NB4 (cell line): ENCODE measurements at regions not wholly inside any gene's neighbourhood (a gene's known extent, or its start where the extent isn't known, plus 50 kb on each side); places are given as distances from the start of the nearest gene placed in this dataset.

Source experiments
- DNase-seq: peaks from one replicate; pipeline ENCODE4 v3.0.0; 2010; ENCODE audit warnings: low read depth
- H3K4me3 ChIP-seq: one replicate; pipeline ENCODE4 v1.5.1; 2011; ENCODE audit warnings: mild to moderate bottlenecking, low read depth, low read length, moderate library complexity
- MYC ChIP-seq: IDR thresholded peaks from 2 replicates; pipeline ENCODE4 v1.6.1; 2011; ENCODE audit warnings: low read depth, low read length
- POLR2A ChIP-seq: IDR thresholded peaks from 2 replicates; pipeline ENCODE4 v1.6.1; 2011; ENCODE audit warnings: mild to moderate bottlenecking; ENCODE audit not compliant: insufficient read length; ENCODE audit errors: extremely low read depth
- TF ChIP-seq, protein P1 (sequence below): IDR thresholded peaks from 2 replicates; pipeline ENCODE4 v1.6.1; 2011; ENCODE audit warnings: low read depth, low read length
- TF ChIP-seq, protein P2 (sequence below): IDR thresholded peaks from one replicate; pipeline ENCODE4 v1.5.1; 2012; ENCODE audit warnings: low read depth, low read length

DNA sequence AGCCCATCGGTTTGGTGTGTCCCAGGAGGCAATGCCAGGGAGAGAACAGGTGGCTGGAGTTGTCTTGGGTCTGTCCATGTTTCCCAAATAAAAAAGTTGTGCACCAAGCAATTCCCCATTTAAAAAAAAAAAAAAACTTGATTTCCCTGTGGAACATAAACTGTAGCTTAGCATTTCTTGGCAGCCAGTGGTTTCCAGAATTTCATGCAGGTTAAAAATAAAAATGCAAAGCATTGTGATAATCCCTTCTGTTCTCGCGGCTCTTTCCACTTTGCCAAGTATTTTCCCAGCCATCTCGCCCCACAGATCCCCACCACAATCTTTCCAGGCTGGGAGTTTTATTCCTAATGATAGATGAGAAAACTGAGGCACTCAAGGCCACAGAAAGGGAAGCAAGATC lies 51.4 kb upstream of the MSX1 start:
- no peak overlapping the region for H3K4me3 ChIP-seq
- TF ChIP-seq POLR2A (no peak), MYC (no peak)
- TF ChIP-seq, protein P1, sequence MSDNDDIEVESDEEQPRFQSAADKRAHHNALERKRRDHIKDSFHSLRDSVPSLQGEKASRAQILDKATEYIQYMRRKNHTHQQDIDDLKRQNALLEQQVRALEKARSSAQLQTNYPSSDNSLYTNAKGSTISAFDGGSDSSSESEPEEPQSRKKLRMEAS = no peak
- TF ChIP-seq, protein P2, sequence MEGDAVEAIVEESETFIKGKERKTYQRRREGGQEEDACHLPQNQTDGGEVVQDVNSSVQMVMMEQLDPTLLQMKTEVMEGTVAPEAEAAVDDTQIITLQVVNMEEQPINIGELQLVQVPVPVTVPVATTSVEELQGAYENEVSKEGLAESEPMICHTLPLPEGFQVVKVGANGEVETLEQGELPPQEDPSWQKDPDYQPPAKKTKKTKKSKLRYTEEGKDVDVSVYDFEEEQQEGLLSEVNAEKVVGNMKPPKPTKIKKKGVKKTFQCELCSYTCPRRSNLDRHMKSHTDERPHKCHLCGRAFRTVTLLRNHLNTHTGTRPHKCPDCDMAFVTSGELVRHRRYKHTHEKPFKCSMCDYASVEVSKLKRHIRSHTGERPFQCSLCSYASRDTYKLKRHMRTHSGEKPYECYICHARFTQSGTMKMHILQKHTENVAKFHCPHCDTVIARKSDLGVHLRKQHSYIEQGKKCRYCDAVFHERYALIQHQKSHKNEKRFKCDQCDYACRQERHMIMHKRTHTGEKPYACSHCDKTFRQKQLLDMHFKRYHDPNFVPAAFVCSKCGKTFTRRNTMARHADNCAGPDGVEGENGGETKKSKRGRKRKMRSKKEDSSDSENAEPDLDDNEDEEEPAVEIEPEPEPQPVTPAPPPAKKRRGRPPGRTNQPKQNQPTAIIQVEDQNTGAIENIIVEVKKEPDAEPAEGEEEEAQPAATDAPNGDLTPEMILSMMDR = no peak
- no peak for DNase-seq

DNA sequence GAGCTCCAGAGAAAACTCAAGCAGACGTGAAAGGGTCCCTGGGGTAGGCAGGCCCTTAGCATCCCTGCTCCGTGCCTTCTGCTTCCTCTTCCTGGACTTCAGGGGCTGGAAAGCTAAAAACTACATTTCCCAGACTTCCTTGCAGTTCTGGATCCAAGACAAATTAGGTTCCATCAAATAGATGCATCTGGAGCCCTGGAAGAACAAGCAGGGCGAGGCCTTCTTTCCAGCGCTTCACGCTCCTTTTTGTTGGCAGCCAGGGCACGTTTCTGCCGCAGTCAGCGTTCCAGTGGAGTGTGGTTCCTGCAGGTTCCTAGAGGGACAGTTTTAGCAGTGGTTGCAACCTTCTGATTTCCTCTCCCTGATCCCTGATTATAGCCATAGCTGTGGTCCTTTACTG lies 53.6 kb upstream of the MSX1 start:
- TF ChIP-seq MYC (no peak), POLR2A (no peak)
- TF ChIP-seq, protein P2 = no peak
- TF ChIP-seq, protein P1 = no peak
- H3K4me3 ChIP-seq = no peak overlapping the region
- DNase-seq = no peak

DNA sequence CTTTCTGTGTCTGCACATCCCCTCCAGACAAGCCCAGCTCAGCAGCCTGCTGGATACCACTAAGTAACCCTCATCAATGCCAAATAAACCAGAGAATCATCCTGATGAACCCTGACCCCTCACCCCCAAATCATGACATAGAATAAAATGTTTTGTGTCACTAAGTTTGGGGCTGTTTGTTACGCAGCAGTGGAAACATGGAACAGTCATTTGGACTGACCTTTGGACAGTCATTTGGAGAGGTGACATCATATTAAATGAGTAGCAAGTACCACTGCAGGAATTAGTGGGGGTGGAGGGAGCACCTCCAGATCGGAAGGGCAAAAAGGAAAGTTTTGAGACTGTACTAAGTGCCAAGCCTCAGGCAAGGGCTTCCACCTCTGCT lies 55.6 kb upstream of the MSX1 start:
- no peak for DNase-seq
- TF ChIP-seq POLR2A = no peak
- TF ChIP-seq MYC = no peak
- TF ChIP-seq, protein P1 = no peak
- TF ChIP-seq, protein P2 = no peak
- H3K4me3 ChIP-seq = no peak overlapping the region

DNA sequence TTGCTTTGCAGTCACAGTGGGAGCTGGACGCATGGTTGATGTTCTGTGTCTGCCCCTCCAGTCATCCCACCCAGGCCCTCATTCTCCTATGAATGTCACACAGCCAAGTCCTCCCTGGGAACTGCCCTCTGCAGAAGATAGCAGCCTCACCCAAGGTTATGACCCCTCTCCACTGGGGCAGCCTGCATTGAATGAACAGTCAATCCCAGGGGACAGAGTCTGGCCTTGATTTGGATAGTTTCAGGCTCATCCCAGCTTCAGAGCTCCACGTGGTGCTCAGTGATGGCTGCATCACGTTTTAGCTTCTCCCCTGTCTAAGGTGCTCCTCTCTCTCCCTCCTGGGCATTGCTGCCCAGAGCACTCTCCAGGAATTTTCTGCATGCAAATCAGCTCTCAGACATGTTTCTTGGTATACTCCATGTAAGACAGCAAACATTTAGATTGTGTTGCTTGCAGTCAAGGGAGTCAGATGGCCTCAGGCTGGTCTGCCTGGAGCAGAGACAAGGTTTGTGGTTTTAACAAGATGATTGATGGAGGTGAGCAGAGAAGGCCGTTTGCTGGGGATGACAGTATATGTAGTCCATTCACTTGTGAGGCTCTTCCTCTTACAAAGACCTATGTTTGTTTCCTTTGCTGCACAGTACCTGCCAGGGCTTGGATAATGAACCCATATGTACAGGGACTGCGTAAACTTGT lies 56.1 kb upstream of the MSX1 start:
- DNase-seq = no peak
- no peak overlapping the region for H3K4me3 ChIP-seq
- no peak for TF ChIP-seq MYC
- no peak for TF ChIP-seq POLR2A
- TF ChIP-seq, protein P1 = no peak
- TF ChIP-seq, protein P2 = no peak

DNA sequence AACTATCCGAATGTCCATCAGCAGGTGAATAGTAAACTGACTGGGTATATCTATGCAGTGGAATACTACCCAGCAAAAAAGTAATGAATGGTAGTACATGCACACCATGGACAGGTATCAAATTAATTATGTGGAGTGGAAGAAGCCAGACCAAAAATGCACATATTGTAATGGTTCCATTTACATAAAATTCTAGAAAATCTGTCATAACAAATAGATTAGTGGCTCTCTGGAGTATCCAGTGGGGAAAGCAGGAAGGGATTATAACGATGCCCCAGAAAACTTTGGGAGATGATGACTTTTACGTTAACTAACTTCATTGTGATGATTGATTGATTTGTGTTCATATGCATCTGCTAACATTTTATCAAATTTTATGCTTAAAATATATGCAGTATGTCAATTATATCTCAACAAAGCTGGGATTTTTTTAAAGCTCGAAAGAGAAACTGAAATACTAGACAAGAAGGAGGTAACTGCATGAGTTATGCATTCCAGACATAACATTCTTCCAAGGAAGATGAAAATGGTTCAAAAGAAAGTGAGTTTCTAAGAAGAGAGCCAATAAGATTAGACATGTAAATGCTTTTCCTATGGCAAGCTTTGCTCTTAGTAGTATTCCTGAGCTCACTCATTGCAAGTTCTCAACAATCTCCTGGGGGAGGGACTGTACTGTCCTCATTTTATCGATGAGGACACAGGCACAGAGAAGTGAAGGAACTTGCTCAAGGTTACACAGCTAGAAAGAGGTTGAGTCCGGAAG lies 58.6 kb upstream of the MSX1 start:
- TF ChIP-seq, protein P1 = no peak
- TF ChIP-seq POLR2A = no peak
- TF ChIP-seq MYC = no peak
- TF ChIP-seq, protein P2 = no peak
- DNase-seq = no peak
- H3K4me3 ChIP-seq = no peak overlapping the region
